Stimulated activated CD8-positive, alpha-beta memory T cell treated with anti-CD3 and anti-CD28 coated beads, Interleukin-4, amount 100 ng/mL, for 48 hours (primary cell): ENCODE measurements at regions not wholly inside any gene's neighbourhood (a gene's known extent, or its start where the extent isn't known, plus 50 kb on each side); places are given as distances from the start of the nearest gene placed in this dataset.
"Not testable (repeated sequence)": the region's sequence is repeated elsewhere in the genome, so short reads cannot be mapped to it uniquely, and the experiment has no call there.

Experiments
- DNase-seq: peaks from one replicate; pipeline ENCODE4 v3.0.0-alpha.2; 2020

DNA sequence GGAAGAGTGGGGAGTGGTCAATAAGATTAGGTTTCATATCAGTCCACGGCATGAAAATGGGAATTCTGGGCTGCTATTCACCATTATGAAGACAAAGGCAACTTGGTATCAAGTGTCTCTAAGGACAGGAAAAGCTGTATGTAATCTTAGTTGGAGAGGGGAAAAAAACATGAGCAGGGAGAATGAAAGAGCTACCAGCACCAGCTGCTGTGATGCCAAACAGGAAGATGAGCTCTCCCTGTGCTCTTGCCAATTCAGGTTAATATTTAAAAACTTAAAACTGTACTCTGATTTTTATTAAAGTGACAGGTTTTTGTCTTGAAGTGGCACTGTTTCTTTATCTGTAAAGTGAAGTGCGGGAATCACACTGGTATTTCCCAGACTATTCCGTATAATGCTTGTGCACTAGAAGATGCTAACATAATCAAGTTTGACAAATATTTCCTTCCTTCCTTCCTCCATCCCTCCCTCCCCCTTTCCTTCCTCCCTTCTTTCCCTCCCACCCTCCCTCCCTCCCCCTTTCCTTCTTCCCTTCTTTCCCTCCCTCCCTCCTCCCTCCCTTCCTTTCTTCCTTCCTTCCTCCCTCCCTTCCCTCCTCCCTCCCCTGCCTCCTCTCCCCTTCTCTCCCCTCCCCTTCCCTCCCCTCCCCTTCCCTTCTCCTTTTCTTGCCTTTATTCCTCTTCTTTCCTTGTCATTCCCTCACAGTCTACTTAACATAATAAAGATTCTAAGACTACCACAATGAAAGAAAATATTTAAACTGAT is 1383.0 kb upstream of the C9orf72 start:
- DNase-seq, result no peak

DNA sequence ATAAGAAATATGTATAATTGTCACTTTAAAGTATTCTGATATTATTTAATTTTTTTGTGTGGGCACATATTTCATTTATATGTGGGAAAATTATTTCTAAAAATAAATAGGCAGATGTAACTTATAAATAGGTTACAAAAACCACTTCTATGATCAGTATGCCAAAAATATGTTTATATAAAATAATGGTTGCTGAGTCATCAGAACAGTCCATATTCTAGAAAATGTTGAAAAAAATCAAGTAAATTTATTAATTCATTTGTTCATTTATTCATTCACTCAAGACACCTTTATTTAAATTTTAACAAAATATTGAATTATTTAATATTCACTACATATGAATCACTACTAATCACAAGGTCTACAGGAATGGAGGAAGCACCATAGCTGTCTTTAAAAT is 1387.3 kb upstream of the C9orf72 start:
- no peak for DNase-seq

GRCh38 chr9:28961623-28962022 is 1388.3 kb upstream of the C9orf72 start:
- no peak for DNase-seq

- DNase-seq, result no peak
These were observed 1393.9 kb upstream of the C9orf72 start for GRCh38 chr9:28967226-28967625.

DNA sequence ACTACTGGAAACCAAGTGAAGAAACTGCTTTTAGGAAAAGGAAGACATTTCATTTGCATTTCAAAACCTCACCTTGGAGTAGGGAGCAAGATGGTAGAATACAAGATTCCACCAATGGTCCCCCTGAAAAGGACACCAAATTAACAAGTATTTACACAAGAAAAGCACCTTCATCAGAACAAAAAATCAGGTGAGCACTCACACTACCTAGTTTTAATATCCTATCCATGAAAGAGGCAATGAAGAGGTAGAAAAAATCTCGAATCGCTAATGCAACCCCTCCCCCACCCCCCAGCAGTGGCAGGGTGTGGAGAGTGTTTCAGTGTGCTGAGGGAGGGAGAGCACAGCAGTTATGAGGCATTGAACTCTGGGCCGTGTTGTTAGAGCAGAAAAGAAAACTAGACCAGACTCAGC is 1397.0 kb upstream of the C9orf72 start:
- no peak for DNase-seq

DNA sequence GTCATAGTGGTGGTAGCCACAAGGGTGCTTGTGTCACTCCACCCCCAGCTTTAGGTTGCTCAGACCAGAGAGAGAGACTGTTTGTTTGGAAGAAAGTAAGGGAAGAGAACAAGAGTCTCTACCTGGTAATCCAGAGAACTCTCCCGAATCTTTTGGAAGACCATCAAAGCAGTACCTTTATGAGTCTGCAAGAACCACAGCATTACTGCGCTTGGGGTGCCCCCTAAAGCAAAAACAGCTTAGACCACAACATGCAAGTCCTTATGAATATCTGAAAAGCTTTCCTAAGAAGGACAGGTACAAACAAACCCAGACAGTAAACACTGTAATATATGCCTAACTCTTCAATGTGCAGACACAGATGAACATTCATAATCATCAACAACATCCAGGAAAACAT is 1398.6 kb upstream of the C9orf72 start:
- DNase-seq, result no peak

GRCh38 chr9:28976250-28976649 is 1403.0 kb upstream of the C9orf72 start:
- no peak for DNase-seq

- DNase-seq, result no peak
These were observed 1403.4 kb upstream of the C9orf72 start for GRCh38 chr9:28976684-28977083.

DNA sequence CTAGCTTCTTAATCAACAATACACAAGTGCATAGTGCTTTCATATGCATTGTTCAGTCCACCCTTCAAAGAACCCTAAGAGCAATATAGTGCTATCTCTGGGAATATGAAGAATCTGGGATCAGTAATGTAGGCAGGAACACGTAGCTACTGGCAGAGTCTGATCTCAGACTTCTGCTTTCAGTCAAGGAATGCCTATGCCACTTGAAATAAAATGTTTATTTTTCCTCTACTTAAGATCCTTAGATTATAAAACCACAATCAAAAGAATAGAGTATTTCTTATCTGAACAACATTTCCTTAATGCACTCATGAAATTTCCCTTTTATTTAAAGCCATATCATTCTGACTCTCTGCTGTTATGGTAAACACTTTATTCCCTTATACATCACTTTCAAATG is 1407.8 kb upstream of the C9orf72 start:
- DNase-seq, result no peak

GRCh38 chr9:28981711-28982110 is 1408.4 kb upstream of the C9orf72 start:
- DNase-seq, result no peak

DNA sequence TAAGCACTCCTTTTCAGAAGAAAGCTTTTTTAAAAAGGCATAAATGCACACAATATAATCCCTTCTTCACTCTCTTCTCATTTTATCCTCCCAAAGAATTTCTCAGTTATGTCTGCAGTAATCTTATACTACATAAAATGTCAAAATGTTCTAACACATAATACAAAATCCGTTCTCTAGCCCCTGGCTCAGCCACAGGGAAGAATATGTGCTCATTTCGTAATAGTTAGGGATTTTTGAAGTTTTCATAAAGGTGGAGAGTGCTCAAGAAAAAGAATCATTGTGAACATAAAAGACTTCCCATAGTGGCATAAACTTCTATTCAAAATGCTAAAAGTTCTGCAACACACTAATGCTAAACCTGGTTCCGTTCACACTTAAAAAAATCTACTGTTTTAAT is 1410.7 kb upstream of the C9orf72 start:
- DNase-seq, result no peak

- DNase-seq, result not testable (repeated sequence)
These were observed 1416.7 kb upstream of the C9orf72 start for GRCh38 chr9:28990009-28990408.

- DNase-seq, result no peak
These were observed 1425.8 kb upstream of the C9orf72 start for GRCh38 chr9:28999057-28999456.

DNA sequence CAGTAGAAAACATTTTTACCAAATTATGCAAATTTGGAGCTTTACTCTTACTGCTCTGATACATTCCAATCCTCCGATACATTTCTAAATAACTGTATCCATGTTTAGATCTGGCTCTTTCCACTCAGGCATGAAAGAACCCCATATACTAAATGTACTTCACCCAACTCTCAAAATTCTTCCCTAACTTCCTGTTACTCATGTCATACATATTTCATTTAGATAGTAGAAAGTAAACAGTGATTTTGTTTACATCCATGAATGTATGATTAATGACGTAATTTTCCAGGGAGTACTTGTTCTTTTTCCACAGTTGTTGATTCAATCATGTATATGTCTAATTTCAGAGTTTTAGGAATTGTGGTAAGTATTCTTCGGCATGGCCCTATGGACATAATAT is 1426.5 kb upstream of the C9orf72 start:
- DNase-seq, result no peak

DNA sequence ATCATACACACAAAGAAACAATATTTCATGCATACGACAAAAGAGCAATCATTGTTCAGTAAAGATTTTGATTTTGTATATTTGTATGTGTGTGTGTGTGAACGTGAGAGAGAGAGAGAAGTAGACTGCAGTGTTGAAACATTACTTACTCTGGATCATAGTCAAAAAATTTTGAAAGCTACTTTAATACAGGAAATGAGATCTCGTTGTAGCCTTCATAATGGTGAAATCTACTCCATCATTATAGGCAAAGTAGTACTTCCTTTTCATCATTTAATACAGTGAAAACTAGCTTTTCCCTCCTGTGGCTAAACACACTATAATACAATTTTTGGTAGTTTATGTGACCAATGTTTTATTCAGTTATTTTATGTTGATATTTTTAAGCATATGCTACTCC is 1427.7 kb upstream of the C9orf72 start:
- no peak for DNase-seq

GRCh38 chr9:29004988-29005387 is 1431.7 kb upstream of the C9orf72 start:
- no peak for DNase-seq

- DNase-seq, result no peak
These were observed 1433.3 kb upstream of the C9orf72 start for GRCh38 chr9:29006628-29007027.

- DNase-seq, result no peak
These were observed 1439.6 kb upstream of the C9orf72 start for GRCh38 chr9:29012911-29013310.

DNA sequence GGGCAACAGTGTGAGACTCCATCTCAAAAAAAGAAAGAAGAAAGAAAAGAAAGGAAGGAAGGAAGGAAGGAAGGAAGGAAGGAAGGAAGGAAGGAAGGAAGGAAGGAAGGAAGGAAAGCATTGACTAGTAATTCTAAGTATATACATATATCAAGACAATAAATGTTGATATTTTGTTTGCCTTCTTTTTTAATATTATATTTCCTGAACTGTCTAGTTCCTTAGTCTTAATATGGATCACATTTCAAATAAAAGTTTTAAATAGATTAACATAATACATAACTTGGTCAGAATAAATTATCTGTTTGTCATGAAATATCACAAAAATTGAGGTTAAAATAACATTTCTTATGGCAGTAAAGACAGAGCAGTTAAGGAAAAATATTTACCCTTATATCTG is 1448.4 kb upstream of the C9orf72 start:
- DNase-seq, result no peak

GRCh38 chr9:29038332-29038731 is 1465.1 kb upstream of the C9orf72 start:
- no peak for DNase-seq

DNA sequence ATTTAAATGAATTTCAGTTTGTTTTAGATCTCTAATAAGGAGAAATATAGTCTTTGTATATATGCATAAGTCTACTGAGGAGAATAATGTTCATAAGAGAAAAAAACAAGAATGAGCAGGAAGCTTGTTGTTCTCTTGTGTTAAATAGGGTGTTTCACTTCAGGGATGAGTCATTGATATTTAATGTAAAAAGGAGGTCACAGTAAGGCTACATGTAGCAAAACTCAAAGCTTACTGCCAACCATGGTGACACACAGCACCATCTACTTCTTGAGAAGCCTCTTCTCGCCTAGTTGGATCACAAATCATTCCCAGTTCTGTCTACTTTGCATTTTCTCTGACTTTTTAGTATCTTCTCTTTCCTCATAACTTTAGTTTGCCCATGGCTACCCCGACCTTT is 1466.0 kb upstream of the C9orf72 start:
- DNase-seq, result no peak

DNA sequence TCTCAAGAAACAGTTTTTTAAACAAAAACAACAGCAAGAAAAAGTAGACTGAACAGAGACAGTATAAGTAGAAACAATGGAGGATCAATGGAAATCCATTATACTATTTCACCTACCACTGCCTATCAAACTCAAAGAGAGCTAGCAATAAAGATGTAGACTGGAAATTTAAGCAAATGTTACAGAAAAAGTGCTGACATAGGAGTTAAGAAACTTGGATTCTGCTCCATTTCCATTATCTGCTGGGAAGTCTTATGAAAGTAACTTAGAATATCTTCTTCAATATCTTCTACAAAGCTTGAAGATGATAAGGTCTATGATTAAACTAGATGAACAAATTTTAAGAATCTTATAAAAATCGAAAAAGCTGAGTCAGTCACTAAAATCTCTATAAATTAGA is 1469.8 kb upstream of the C9orf72 start:
- DNase-seq, result no peak

- no peak for DNase-seq
These were observed 1471.7 kb upstream of the C9orf72 start for GRCh38 chr9:29044959-29045358.

DNA sequence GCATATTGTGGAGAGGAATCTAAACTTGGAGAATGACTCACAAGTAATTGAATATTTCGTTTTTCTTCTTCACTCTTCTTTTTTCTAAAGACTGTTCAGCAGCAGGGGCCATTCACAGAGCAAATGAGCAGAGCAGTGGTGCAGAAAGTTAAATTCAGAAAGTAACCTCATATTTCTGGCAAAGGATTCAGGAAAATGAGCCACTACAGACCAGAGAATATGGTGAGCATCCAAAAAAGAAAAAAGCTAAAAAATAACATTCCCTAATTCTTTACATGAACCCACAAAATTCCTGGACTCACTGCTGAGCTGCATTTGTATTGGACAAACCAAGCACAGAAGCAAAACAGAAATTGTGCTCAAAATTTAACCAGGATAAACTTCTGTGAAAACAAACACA is 1486.8 kb upstream of the C9orf72 start:
- no peak for DNase-seq

GRCh38 chr9:29062446-29062845 is 1489.2 kb upstream of the C9orf72 start:
- DNase-seq, result no peak
